Endothelial cell of umbilical vein (primary cell): ENCODE measurements at regions not wholly inside any gene's neighbourhood (a gene's known extent, or its start where the extent isn't known, plus 50 kb on each side); places are given as distances from the start of the nearest gene placed in this dataset.

Experiments used
- BruUV-seq: library from RNA; stranded (reverse); fragments of 400-500 nt; replicated peaks from 2 replicates; lab custom pipeline; 2021; lab: Mats Ljungman, UMichigan
- CTCF ChIA-PET: fragments of 300-600, 350-600 bp; sonication (Branson Sonifier 250); formaldehyde crosslinking; loops from one replicate; lab custom pipeline; 2021; ENCODE audit warnings: antibody characterized with exemption, inconsistent platforms; lab: Charles Lee
- POLR2A ChIA-PET: fragments of 300-600, 350-600 bp; sonication (Branson Sonifier 250); formaldehyde crosslinking; loops from one replicate; lab custom pipeline; 2021; ENCODE audit warnings: antibody characterized with exemption, inconsistent platforms; lab: Charles Lee
- DNase-seq: peaks from one replicate; pipeline ENCODE4 v3.0.0-alpha.2; 2011; ENCODE audit warnings: low read depth, low spot score
- FAIRE-seq: peaks from 2 replicates; lab custom pipeline; 2011; peaks lifted over from hg19 to GRCh38; lab: Jason Lieb, UNC
- H2AFZ ChIP-seq: 2 replicates; pipeline ENCODE4 v1.6.0; 2012; ENCODE audit warnings: low read depth, low read length, control low read depth, inconsistent platforms
- H3K27ac ChIP-seq: 2 replicates; pipeline ENCODE4 v1.5.1; 2011; ENCODE audit warnings: low read depth, mild to moderate bottlenecking, control low read depth, low read length, moderate library complexity; ENCODE audit not compliant: insufficient read depth
- H3K27me3 ChIP-seq, 2 experiments: 2 replicates each; pipeline versions ENCODE4 v1.6.0 to v1.6.1; 2011; ENCODE audit warnings: low read length in 2 of 2, mixed read lengths in 1 of 2; ENCODE audit not compliant: control insufficient read depth in 2 of 2, insufficient read depth in 2 of 2
- H3K36me3 ChIP-seq, 2 experiments: 2 replicates in 1 of 2; 3 replicates in 1 of 2; pipeline ENCODE4 v1.5.1; 2011; ENCODE audit warnings: low read length in 2 of 2, mild to moderate bottlenecking in 1 of 2, moderate library complexity in 1 of 2; ENCODE audit not compliant: control insufficient read depth in 2 of 2, insufficient read depth in 2 of 2; ENCODE audit errors: extremely low read depth in 1 of 2
- H3K4me1 ChIP-seq: 3 replicates; pipeline ENCODE4 v1.5.1; 2011; ENCODE audit warnings: mild to moderate bottlenecking, low read length; ENCODE audit not compliant: control insufficient read depth, insufficient read depth; ENCODE audit errors: extremely low read depth
- H3K4me2 ChIP-seq: 2 replicates; pipeline ENCODE4 v1.6.1; 2011; ENCODE audit warnings: low read length, control low read depth, mixed read lengths; ENCODE audit not compliant: insufficient read depth
- H3K4me3 ChIP-seq, 3 experiments: fragments of 200-600 bp in 1 of 3; sonication (generic), shearing (Covaris generic) in 1 of 3; replicated peaks in 1 of 3; 2 replicates each; pipeline ENCODE4 v1.5.1; 2011 to 2016; ENCODE audit warnings: control low read depth in 3 of 3, low read length in 3 of 3, mild to moderate bottlenecking in 2 of 3, inconsistent platforms in 1 of 3, low read depth in 1 of 3, moderate library complexity in 1 of 3; ENCODE audit not compliant: insufficient read depth in 1 of 3
- H3K79me2 ChIP-seq: 2 replicates; pipeline ENCODE4 v1.6.0; 2012; ENCODE audit warnings: low read length, inconsistent platforms; ENCODE audit not compliant: control insufficient read depth, insufficient read depth
- H3K9ac ChIP-seq: replicated peaks from 2 replicates; pipeline ENCODE3; 2011; ENCODE audit warnings: low read length, control low read depth; ENCODE audit not compliant: insufficient read depth; ENCODE audit errors: extremely low read depth
- H3K9me1 ChIP-seq: replicated peaks from 3 replicates; pipeline ENCODE4 v1.6.0; 2011; ENCODE audit warnings: mild to moderate bottlenecking, low read length; ENCODE audit not compliant: control insufficient read depth, insufficient read depth; ENCODE audit errors: extremely low read depth
- H3K9me3 ChIP-seq: replicated peaks from 2 replicates; pipeline ENCODE4 v1.5.1; 2012; ENCODE audit warnings: low read length, inconsistent platforms; ENCODE audit not compliant: control insufficient read depth, insufficient read depth
- H4K20me1 ChIP-seq: replicated peaks from 2 replicates; pipeline ENCODE3; 2011; ENCODE audit warnings: mild to moderate bottlenecking, low read length; ENCODE audit not compliant: control insufficient read depth, insufficient read depth; ENCODE audit errors: extremely low read depth
- CTCF ChIP-seq, 2 donors: IDR thresholded peaks; 1 replicate in 1 of 2; 2 replicates in 1 of 2; pipeline ENCODE4 v1.5.1; 2011; ENCODE audit warnings: low read length in 2 of 2, mild to moderate bottlenecking in 2 of 2, moderate library complexity in 2 of 2, control low read depth in 1 of 2, inconsistent platforms in 1 of 2, low read depth in 1 of 2; ENCODE audit not compliant: insufficient read depth in 1 of 2; ENCODE audit errors: extremely low read depth in 1 of 2
- EZH2 ChIP-seq: IDR thresholded peaks from 2 replicates; pipeline ENCODE4 v1.6.1; 2012; ENCODE audit warnings: borderline replicate concordance, low read depth, mild to moderate bottlenecking, moderate library complexity, low read length, inconsistent platforms; ENCODE audit not compliant: severe bottlenecking
- FOS ChIP-seq: IDR thresholded peaks from 2 replicates; pipeline ENCODE4 v1.6.1; 2011; ENCODE audit warnings: mild to moderate bottlenecking, low read length, moderate library complexity, borderline replicate concordance; ENCODE audit not compliant: insufficient read depth
- GATA2 ChIP-seq: IDR thresholded peaks from 2 replicates; pipeline ENCODE4 v1.7.0; 2011; ENCODE audit warnings: low read depth, mild to moderate bottlenecking, moderate library complexity, mixed read lengths, low read length; ENCODE audit not compliant: insufficient read length, insufficient read depth
- JUN ChIP-seq: IDR thresholded peaks from 2 replicates; pipeline ENCODE4 v1.6.1; 2011; ENCODE audit warnings: borderline replicate concordance, low read depth; ENCODE audit not compliant: insufficient read length, insufficient read depth
- MAX ChIP-seq: IDR thresholded peaks from 2 replicates; pipeline ENCODE4 v1.6.1; 2011; ENCODE audit not compliant: insufficient read depth, insufficient read length
- MYC ChIP-seq: IDR thresholded peaks from one replicate; pipeline ENCODE4 v1.6.1; 2011; ENCODE audit warnings: mild to moderate bottlenecking, low read depth, low read length
- POLR2A ChIP-seq: IDR thresholded peaks from 2 replicates; pipeline ENCODE4 v1.6.1; 2012; ENCODE audit warnings: low read depth, mild to moderate bottlenecking, control low read depth, low read length
- POLR2AphosphoS5 ChIP-seq: IDR thresholded peaks from 2 replicates; pipeline ENCODE4 v1.6.1; 2012; ENCODE audit warnings: low read depth, mild to moderate bottlenecking, control low read depth, low read length, moderate library complexity; ENCODE audit not compliant: insufficient read depth
- dilution Hi-C: fragments of 300-500 bp; cut with MboI; formaldehyde crosslinking; loops from one replicate; pipeline ENCODE4 v1.15.0; 2019; ENCODE audit warnings: low sequenced_read_pairs; ENCODE audit not compliant: extremely low pct_ligation_motif_present
- intact Hi-C: fragments of 100-400 bp; cut with micrococcal nuclease; formaldehyde crosslinking; loops from one replicate; pipeline ENCODE4 v1.10.0; 2022

GRCh38 chr20:6884114-6884513, 116.6 kb downstream of the BMP2 start:
- Histone ChIP-seq H3K4me1 (no peaks in the 10 kb centered on the region), H3K4me3 (no peak overlapping the region), H3K27ac (no peak overlapping the region), H3K9ac (no peak overlapping the region), H2AFZ (no peak overlapping the region), H3K36me3 (no peaks in the 10 kb centered on the region), H3K9me3 (no peaks in the 10 kb centered on the region), H3K9me1 (no peaks in the 10 kb centered on the region), H3K4me2 (no peak overlapping the region), H3K27me3 (peaks cover 0 to 3% of the 10 kb centered on the region in 2 experiments), H3K79me2 (no peaks in the 10 kb centered on the region), H4K20me1 (no peaks in the 10 kb centered on the region)
- dilution Hi-C loops, result no loop called here
- DNase-seq, result no peak
- ChIA-PET POLR2A (no interaction called here), CTCF (no interaction called here)
- FAIRE-seq, result no peak
- intact Hi-C loops, result no loop called here
- TF ChIP-seq GATA2 (no peak), MYC (no peak)
- BruUV-seq, result no TSS peak

- Histone ChIP-seq H3K4me2 (no peak overlapping the region), H2AFZ (no peak overlapping the region), H4K20me1 (no peaks in the 10 kb centered on the region), H3K4me1 (no peaks in the 10 kb centered on the region), H3K27me3 (peaks cover 0 to 3% of the 10 kb centered on the region in 2 experiments), H3K9me3 (no peaks in the 10 kb centered on the region), H3K27ac (no peak overlapping the region), H3K79me2 (no peaks in the 10 kb centered on the region), H3K4me3 (no peak overlapping the region), H3K36me3 (no peaks in the 10 kb centered on the region), H3K9ac (no peak overlapping the region), H3K9me1 (no peaks in the 10 kb centered on the region)
- FAIRE-seq (no peak), DNase-seq (no peak)
- intact Hi-C loops (no loop called here), dilution Hi-C loops (no loop called here)
- TF ChIP-seq JUN, result no peak
- TF ChIP-seq CTCF (IDR thresholded peaks at IDR 0.05; ENCODE audit: extremely low read depth in 1 of 2, insufficient read depth in 1 of 2, low read depth in 1 of 2, low read length in 2 of 2), result no peak
- no peak for TF ChIP-seq POLR2A
- no peak for TF ChIP-seq MYC
- TF ChIP-seq FOS, result no peak
- TF ChIP-seq EZH2, result no peak
- no peak for TF ChIP-seq POLR2AphosphoS5
- no peak for TF ChIP-seq MAX
- no peak for TF ChIP-seq GATA2
- POLR2A ChIA-PET, result no interaction called here
- CTCF ChIA-PET, result interaction anchor here (0.6 to 0.9 kb wide), 2 partner anchors 35 to 400 kb away, joined by 3 read pairs; no protein-coding TSS in a partner anchor
- BruUV-seq, result no TSS peak
Observed at GRCh38 chr20:6886065-6886729, 118.7 kb downstream of the BMP2 start.
